Activated CD4-positive, alpha-beta memory T cell treated with anti-CD3 and anti-CD28 coated beads, Interleukin-2, amount 10 ng/mL, durations not matched to agents 7 days and 5 days (primary cell): ENCODE measurements at regions not wholly inside any gene's neighbourhood (a gene's known extent, or its start where the extent isn't known, plus 50 kb on each side); places are given as distances from the start of the nearest gene placed in this dataset.

Source experiments
- CTCF ChIA-PET: fragments of 350-600 bp; sonication (Branson Sonifier 250); formaldehyde crosslinking; loops from one replicate; lab custom pipeline; 2021; ENCODE audit warnings: antibody characterized with exemption, inconsistent platforms; lab: Charles Lee
- POLR2A ChIA-PET: fragments of 350-600 bp; sonication (Branson Sonifier 250); formaldehyde crosslinking; loops from one replicate; lab custom pipeline; 2021; ENCODE audit warnings: antibody characterized with exemption; lab: Charles Lee
- DNase-seq: peaks from one replicate; pipeline ENCODE4 v3.0.0-alpha.2; 2020
- H3K27ac Mint-ChIP-seq: one replicate; pipeline ENCODE4 v1.8.0; 2021; ENCODE audit warnings: mild to moderate bottlenecking, mixed read lengths
- H3K27me3 Mint-ChIP-seq: one replicate; pipeline ENCODE4 v1.8.0; 2021; ENCODE audit warnings: mixed read lengths
- H3K36me3 Mint-ChIP-seq: one replicate; pipeline ENCODE4 v1.8.0; 2021; ENCODE audit warnings: low read depth, mixed read lengths
- H3K4me1 Mint-ChIP-seq: one replicate; pipeline ENCODE4 v1.8.0; 2021; ENCODE audit warnings: mixed read lengths
- H3K4me3 Mint-ChIP-seq: one replicate; pipeline ENCODE4 v1.8.0; 2021; ENCODE audit warnings: mild to moderate bottlenecking, mixed read lengths
- H3K9me3 Mint-ChIP-seq: one replicate; pipeline ENCODE4 v1.8.0; 2021; ENCODE audit warnings: mixed read lengths

DNA sequence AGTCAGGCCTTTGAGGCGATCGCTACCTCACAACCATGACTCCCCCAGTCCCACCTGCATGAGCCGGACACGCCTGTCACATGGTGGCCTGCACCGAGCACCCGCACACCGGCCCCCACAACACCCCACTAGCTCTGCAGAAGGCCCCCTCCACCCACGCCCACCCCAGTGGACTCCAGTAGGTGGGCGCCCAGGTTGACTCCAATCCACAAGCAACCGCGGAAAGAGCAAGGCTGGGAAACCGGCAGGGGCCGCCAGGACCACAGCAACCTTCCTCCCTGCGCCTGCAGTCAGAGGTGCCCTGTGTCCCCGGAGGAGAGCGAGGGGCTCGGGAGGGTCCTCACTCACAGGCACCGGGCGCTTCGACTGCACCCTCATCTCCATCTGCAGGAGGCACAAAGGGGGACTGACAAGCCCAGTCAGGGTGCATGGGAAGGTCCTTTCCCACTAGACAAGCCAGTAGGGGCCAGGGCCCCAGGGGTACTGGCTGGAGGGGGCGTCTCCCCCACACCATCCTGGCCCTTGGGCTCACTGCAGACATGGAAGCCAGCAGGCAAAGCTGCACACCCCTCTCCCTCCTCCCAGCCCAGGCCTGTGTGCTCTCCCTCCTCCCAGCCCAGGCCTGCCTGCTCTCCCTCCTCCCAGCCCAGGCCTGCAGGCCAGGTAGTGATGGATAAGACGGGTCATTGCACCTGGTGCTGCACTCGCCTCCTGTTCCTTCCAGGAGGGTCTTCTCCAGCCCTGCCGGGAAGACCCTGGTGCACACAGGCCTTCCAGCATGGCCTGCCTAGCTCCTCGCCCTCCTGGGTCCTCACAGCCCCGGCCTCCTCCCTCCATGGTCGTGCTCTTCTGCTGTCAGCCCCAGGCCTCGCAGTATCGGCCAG is 137.2 kb downstream of the DLL1 start:
- H3K4me3 Mint-ChIP-seq: no peak overlapping the region
- no peak for DNase-seq
- H3K9me3 Mint-ChIP-seq: no peaks in the 10 kb centered on the region
- peaks cover 4% of the 10 kb centered on the region for H3K4me1 Mint-ChIP-seq
- CTCF ChIA-PET: no interaction called here
- H3K36me3 Mint-ChIP-seq: no peaks in the 10 kb centered on the region
- H3K27ac Mint-ChIP-seq: no peak overlapping the region
- peaks cover 18% of the 10 kb centered on the region for H3K27me3 Mint-ChIP-seq
- POLR2A ChIA-PET: no interaction called here

DNA sequence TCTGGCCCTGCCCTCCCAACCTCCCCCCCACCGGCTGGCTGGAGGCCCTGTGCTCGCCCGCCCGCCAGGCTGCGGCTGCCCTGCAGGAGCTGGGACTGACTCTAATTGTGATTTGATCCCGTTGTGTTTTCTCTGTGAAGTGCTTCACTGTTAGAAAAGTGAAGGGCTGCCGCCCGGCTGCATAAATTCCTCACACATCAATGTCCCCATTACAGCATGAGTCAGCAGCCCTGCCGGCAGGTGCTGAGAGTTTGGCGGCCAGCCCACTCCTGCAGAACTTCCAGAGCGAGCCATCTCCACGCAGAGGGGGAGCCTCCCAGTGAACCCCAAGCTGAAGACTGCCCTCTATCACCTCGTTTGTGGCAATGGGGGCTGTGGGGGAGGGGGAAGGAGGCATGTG is 137.9 kb downstream of the DLL1 start:
- Mint-ChIP-seq H3K9me3 (no peaks in the 10 kb centered on the region), H3K4me1 (peaks cover 11% of the 10 kb centered on the region), H3K36me3 (no peaks in the 10 kb centered on the region), H3K4me3 (no peak overlapping the region), H3K27ac (no peak overlapping the region), H3K27me3 (peaks cover 18% of the 10 kb centered on the region)
- no peak for DNase-seq
- POLR2A ChIA-PET: no interaction called here
- CTCF ChIA-PET: no interaction called here

DNA sequence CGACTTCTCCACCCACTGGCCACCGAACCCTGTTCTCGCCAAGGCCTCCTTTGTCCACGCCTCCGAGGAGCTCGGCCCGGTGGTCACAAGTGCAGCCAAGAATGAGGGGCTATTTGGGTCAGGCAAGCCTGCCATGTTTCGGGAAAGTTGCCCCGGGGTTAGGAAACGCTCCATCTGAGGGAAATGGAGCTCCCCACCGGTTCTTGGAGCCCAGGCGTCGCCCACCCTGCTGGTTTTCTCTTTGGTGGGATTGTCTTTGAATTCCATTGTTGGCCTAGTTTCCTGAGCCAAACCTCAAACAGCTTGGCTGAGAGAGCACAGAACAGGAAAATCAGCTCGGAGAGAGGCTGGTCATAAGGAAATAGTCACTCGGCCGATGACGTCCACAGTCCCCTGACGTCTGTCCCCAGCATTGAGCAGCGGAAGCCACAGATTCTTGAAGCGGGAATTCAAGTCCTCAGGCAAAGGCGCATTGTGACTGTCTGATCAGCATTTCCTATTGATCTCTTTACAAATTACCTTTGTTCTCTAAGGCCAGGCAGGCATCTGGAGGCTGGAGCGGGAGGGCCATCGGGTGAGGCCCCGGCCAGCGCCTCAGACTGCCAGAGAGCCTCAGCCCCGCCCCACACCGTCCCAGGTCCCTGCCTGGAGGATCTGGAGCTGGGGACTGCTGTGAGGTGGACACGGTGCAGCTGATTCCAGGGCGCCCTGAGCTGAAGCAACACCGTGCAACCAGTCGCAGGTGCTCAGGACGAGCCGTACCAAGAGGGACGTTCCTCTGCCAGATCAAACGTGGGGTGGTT is 138.6 kb downstream of the DLL1 start:
- DNase-seq: no peak
- no peak overlapping the region for H3K4me3 Mint-ChIP-seq

DNA sequence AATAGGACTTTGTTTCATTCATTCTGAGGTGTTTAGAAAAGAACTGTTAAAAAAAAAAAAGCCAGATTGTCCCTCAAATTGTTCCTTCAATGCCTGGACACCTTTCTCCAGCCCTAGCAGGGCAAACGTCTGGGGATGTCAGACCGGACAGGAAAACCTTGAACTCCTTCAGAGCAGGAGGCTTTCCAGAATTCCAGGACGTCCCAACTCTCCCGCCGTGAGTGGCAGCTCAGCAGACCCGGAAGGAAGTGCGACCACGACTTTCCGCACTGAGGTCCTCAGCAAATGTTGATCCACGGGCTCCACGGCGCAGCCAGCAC is 139.1 kb downstream of the DLL1 start:
- Mint-ChIP-seq H3K36me3 (no peaks in the 10 kb centered on the region), H3K27ac (no peak overlapping the region), H3K4me3 (no peak overlapping the region), H3K4me1 (peaks cover 23% of the 10 kb centered on the region), H3K27me3 (peaks cover 18% of the 10 kb centered on the region), H3K9me3 (no peaks in the 10 kb centered on the region)
- CTCF ChIA-PET: no interaction called here
- POLR2A ChIA-PET: no interaction called here
- DNase-seq: no peak

More for the DNA sequence above, 138.6 kb downstream of the DLL1 start:
- POLR2A ChIA-PET: no interaction called here
- Mint-ChIP-seq H3K4me1 (peaks cover 18% of the 10 kb centered on the region), H3K27me3 (peaks cover 18% of the 10 kb centered on the region), H3K27ac (no peak overlapping the region), H3K9me3 (no peaks in the 10 kb centered on the region), H3K36me3 (no peaks in the 10 kb centered on the region)
- CTCF ChIA-PET: no interaction called here

DNA sequence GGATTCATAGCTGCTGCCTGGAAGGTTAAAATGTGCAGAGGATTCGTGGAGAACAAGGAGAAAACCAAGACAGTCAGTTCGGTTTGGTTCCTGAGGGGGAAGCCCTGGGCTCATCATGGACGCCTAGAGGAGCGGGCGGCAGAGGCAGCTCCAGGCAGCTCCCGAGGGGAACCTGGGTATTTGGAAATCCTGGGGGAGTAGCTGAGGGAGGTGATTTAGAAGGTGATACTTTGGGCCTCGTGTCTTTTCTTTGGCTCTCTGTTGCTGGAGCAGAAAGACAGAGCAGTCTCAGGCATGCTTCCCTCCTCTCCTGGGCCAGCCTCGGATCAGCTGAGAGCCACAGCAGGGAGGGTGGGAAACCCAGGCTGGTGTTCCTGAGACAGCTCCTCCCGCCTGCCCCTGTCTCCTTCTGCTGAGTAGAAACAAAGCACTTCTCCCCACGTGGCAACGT is 139.5 kb downstream of the DLL1 start:
- peaks cover 27% of the 10 kb centered on the region for H3K4me1 Mint-ChIP-seq
- POLR2A ChIA-PET: no interaction called here
- H3K9me3 Mint-ChIP-seq: no peaks in the 10 kb centered on the region
- no peak overlapping the region for H3K27ac Mint-ChIP-seq
- H3K27me3 Mint-ChIP-seq: peaks cover 18% of the 10 kb centered on the region
- no peaks in the 10 kb centered on the region for H3K36me3 Mint-ChIP-seq
- no peak for DNase-seq
- no peak overlapping the region for H3K4me3 Mint-ChIP-seq
- CTCF ChIA-PET: no interaction called here

DNA sequence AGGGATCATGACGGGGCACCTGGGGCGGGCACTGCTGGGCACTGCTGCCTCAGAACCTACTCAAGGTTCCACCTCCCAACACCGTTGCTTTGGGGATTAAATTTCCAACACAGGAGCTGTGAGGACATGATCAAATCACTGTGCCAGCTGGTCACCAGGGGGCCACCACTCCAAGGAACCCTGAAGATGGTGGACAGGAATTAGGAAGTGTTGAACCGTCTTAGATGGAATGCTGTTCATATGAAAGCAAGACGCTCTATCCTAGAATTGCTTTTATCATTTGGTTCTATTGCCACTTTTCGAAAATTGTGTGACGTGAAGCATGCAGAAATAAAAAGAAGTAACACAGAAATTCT is 140.3 kb downstream of the DLL1 start:
- no peaks in the 10 kb centered on the region for H3K9me3 Mint-ChIP-seq
- peaks cover 28% of the 10 kb centered on the region for H3K4me1 Mint-ChIP-seq
- no peak for DNase-seq
- ChIA-PET POLR2A (no interaction called here), CTCF (no interaction called here)
- H3K4me3 Mint-ChIP-seq: no peak overlapping the region
- H3K27ac Mint-ChIP-seq: no peak overlapping the region
- H3K27me3 Mint-ChIP-seq: peaks cover 18% of the 10 kb centered on the region
- no peaks in the 10 kb centered on the region for H3K36me3 Mint-ChIP-seq

DNA sequence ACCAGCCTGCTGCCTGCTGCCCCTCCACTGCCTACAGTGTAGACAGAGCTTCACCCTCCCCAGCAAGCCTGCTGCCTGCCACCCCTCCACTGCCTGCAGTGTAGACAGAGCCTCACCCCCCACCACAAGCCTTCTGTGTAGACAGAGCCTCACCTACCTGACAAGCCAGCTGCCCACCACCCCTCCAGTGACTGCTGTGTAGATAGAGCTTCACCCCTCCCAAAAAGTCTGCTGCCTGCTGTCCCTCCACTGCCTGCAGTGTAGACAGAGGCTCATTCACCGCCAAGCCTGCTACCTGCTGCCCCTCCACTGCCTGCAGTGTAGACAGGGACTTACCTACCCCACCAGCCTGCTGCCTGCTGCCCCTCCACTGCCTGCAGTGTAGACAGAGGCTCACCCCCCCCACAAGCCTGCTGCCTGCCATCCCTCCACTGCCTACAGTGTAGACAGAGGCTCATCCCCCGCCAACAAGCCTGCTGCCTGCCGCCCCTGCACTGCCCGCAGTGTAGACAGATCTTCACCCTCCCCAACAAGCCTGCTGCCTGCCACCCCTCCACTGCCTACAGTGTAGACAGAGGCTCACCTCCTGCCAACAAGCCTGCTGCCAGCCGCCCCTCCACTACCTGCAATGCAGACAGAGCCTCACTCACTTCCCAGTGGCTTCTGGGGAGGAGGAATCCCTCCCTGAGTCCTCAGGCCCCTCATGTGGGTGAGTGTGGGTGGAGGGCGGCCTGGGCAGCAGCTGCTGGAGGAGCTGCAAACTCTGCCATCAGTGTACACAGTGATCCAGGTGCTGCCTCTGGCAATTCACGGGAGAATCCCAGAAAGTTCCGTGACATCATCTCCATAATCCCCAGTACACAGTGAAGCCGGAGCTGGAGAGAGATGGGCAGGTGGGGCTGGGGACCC is 140.9 kb downstream of the DLL1 start:
- peaks cover 18% of the 10 kb centered on the region for H3K27me3 Mint-ChIP-seq
- H3K36me3 Mint-ChIP-seq: peaks cover under 1% of the 10 kb centered on the region
- no peak overlapping the region for H3K27ac Mint-ChIP-seq
- peaks cover 29% of the 10 kb centered on the region for H3K4me1 Mint-ChIP-seq
- H3K4me3 Mint-ChIP-seq: no peak overlapping the region
- H3K9me3 Mint-ChIP-seq: peaks cover 4% of the 10 kb centered on the region
- CTCF ChIA-PET: no interaction called here
- POLR2A ChIA-PET: no interaction called here
- no peak for DNase-seq

DNA sequence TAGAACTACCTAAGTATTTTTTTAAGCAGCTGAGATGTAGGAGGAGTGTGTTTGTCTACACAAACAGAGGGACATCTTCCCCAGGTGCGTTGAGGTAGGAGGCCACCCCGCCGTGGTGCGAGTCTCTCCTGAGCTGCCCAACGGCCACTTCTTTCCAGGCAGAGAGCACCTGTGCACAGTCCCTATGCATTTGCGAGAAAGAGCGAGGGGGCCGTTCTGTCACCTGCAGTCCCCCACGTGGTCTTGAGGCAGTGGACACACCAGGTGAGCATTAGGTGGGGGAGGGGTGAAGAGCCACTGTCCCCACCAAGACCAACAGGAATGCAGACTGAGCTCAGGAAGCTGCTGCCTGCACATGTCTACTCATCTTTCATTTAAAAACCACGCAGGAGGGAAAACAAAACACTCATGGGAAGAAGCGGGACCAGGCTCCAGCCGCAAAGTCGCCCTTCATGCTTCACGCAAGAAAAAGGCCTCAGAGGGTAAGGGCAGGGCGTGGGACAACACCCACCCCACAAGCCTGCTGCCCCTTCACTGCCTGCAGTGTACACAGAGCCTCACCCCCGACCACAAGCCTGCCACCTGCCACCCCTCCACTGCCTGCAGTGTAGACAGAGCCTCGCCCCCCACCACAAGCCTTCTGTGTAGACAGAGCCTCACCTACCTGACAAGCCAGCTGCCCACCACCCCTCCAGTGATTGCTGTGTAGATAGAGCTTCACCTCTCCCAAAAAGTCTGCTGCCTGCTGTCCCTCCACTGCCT is 142.0 kb downstream of the DLL1 start:
- DNase-seq: no peak
- peaks cover 18% of the 10 kb centered on the region for H3K27me3 Mint-ChIP-seq
- POLR2A ChIA-PET: interaction anchor here (1.6 to 2.1 kb wide), 2 partner anchors 57 to 60 kb away, joined by 4 to 30 read pairs; no protein-coding TSS in a partner anchor
- H3K9me3 Mint-ChIP-seq: peaks cover 12% of the 10 kb centered on the region
- no peak overlapping the region for H3K4me3 Mint-ChIP-seq
- peaks cover 6% of the 10 kb centered on the region for H3K36me3 Mint-ChIP-seq
- H3K27ac Mint-ChIP-seq: peak overlapping the region; percentile 89
- CTCF ChIA-PET: interaction anchor here (1.6 to 1.9 kb wide), 2 partner anchors 59 to 61 kb away, joined by 7 read pairs; no protein-coding TSS in a partner anchor
- H3K4me1 Mint-ChIP-seq: peaks cover 35% of the 10 kb centered on the region

DNA sequence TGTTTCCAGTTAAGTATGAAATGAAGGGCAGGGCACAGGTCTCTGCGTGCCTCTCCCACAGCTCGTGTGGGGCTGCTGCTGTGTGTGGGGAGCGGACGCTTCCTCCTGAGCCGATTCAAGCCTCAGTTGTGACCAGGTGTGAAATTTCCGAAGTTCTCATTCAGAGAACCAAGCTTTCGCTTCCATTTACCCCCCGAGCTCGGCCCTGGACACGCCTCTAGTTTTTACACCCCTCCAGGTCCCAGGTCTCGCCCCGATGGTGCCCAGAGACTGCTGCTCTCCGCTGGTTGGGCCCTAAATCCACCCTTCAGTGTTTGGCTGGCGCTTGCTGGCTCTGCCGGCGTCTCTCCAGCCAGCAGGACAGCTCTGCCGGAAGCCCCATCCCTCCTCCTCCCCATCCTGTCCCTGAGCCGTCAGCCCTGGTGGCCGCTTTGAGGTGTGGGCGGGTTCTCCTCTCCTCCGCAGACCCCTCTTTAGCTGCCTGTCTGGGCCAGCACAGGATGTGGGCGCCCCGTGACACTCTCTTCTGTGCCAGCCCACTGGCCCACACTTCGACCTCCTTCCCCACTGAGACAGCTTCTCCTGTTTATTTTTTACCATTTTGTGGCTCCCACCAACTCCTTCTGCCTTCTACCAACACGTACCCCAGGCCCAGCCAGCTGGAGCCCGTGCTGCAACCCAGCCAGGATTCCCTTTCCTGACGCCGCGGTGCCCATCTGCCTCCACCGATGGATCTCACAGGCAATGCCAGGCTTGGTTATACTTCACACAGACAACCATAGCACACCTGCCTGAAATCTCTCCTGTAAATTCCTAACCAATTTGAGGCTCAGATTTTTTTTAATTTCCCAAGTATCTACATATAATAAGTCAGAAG is 142.8 kb downstream of the DLL1 start:
- Mint-ChIP-seq H3K36me3 (peaks cover 9% of the 10 kb centered on the region), H3K4me3 (peak overlapping the region; percentile 64), H3K27me3 (peaks cover 18% of the 10 kb centered on the region), H3K4me1 (peaks cover 35% of the 10 kb centered on the region), H3K9me3 (peaks cover 20% of the 10 kb centered on the region), H3K27ac (peak overlapping the region; percentile 89)
- ChIA-PET CTCF (interaction anchor here (1.1 to 1.9 kb wide), 3 partner anchors 59 to 369 kb away, joined by 4 to 7 read pairs (median 7); no protein-coding TSS in a partner anchor), POLR2A (interaction anchor here (1.0 to 2.1 kb wide), 4 partner anchors 29 to 447 kb away, joined by 3 to 30 read pairs (median 4); partner anchors contain the start of genes C6orf120 and WDR27)
- DNase-seq: peak; percentile 73

DNA sequence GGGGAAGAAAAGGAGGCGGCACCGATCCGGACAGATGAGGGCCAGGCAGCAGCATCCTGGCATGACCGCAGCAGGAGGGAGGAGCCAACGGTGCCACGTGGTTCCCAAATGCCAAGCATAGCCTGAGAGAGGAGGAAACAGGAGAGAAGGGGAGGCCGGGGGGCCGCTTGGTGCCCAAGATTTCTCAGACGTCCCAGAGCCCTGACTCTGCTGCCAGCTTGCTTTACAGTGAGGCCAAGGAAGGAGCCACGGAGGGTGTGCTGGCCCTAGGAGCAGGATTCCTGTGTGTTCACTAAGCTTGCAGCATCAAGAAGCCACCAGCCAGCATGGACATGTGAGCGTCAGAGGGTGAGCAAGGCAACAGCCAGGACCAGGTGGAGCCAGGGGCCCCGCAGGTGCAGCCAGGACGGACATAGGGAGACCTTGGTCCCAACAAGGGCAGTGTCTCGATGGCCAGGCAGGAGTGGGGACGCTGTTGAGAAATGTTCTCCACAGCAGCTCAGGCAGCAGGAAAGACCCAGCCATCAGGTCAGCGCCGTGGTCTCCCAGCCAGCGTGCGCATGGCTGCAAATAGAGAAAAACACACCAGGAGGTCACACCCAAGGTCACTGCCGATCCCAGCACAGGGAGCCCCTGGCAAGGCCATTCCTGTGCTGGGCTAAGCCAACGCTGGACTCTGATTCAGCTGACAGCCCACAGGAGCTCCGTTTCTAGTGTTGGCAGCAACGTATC is 143.7 kb downstream of the DLL1 start:
- peaks cover 9% of the 10 kb centered on the region for H3K36me3 Mint-ChIP-seq
- peaks cover 35% of the 10 kb centered on the region for H3K4me1 Mint-ChIP-seq
- no peak overlapping the region for H3K4me3 Mint-ChIP-seq
- POLR2A ChIA-PET: interaction anchor here (1.0 to 2.1 kb wide), 4 partner anchors 30 to 446 kb away, joined by 3 to 30 read pairs (median 4); partner anchors contain the start of genes C6orf120 and WDR27
- H3K9me3 Mint-ChIP-seq: peaks cover 21% of the 10 kb centered on the region
- H3K27me3 Mint-ChIP-seq: peaks cover 16% of the 10 kb centered on the region
- DNase-seq: no peak
- peak overlapping the region; percentile 89 for H3K27ac Mint-ChIP-seq
- CTCF ChIA-PET: interaction anchor here (1.1 to 1.9 kb wide), 3 partner anchors 58 to 370 kb away, joined by 4 to 7 read pairs (median 7); no protein-coding TSS in a partner anchor

DNA sequence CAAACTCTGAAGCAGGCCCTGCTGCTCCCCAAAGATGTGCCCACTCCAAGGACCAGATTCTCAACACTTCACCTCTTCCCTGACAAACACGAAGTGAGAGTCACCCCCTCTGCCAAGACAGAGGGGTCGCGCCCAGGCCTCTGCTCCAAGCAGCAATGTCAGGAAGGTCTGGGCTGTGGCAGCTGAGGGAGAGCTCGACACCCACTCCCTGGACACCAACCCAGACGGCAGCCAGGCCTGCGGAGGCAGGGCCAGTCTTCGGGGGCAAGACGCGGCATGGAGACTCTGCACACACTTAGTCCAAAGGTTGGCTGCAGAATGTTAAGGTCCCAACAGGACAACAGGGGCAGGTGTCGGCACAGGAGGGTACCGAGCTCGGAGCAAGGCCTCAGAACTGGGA is 144.2 kb downstream of the DLL1 start:
- peaks cover 21% of the 10 kb centered on the region for H3K9me3 Mint-ChIP-seq
- peaks cover 35% of the 10 kb centered on the region for H3K4me1 Mint-ChIP-seq
- CTCF ChIA-PET: no interaction called here
- peaks cover 11% of the 10 kb centered on the region for H3K27me3 Mint-ChIP-seq
- H3K36me3 Mint-ChIP-seq: peaks cover 9% of the 10 kb centered on the region
- POLR2A ChIA-PET: interaction anchor here (2.1 kb wide), 1 partner anchor 58 kb away, joined by 30 read pairs; no protein-coding TSS in a partner anchor
- H3K27ac Mint-ChIP-seq: peak overlapping the region; percentile 89
- no peak for DNase-seq
- no peak overlapping the region for H3K4me3 Mint-ChIP-seq
